HT-29 (cell line): ENCODE measurements at regions not wholly inside any gene's neighbourhood (a gene's known extent, or its start where the extent isn't known, plus 50 kb on each side); places are given as distances from the start of the nearest gene placed in this dataset.

ENCODE experiments used
- DNase-seq: peaks from one replicate; pipeline ENCODE4 v3.0.0-alpha.2; 2015; ENCODE audit warnings: low spot score

- DNase-seq, result no peak
Measured at GRCh38 chr12:130101370-130101769, 60.9 kb upstream of the FZD10 start.

- DNase-seq, result no peak
Measured at GRCh38 chr12:130102266-130102665, 60.0 kb upstream of the FZD10 start.

DNA sequence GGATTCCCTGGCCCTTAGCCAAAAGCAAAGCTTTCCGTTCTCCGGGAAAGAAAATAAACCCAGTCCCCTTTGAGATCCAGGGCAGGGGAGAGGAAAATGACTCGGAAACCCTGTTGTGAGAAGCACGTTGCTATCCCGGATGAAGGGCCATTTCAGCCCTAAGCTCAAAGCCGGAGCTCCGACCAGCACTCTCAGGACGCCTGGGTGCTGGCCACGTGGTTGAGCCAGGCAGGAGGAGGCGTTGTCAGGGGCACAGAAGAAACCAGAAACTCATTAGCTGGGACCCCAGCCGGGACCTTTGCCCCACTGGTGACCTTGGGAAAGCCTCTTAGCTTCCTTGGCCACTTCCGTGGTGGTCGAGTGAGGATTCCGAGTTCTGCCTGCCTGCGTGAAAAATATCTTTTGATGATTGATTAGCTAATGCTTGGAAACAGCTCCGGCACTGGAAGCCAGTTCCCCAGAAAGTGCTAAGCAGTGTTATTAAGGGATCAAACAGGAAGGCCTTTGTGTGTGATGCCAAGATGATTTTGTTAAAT lies 57.6 kb upstream of the FZD10 start:
- DNase-seq, result no peak

GRCh38 chr12:130109062-130109945 lies 53.0 kb upstream of the FZD10 start:
- no peak for DNase-seq

- no peak for DNase-seq
Measured at GRCh38 chr12:130110914-130111313, 51.4 kb upstream of the FZD10 start.

GRCh38 chr12:130111965-130112496 lies 50.2 kb upstream of the FZD10 start:
- no peak for DNase-seq
